ENCODE measurements at regions not wholly inside any gene's neighbourhood (a gene's known extent, or its start where the extent isn't known, plus 50 kb on each side); places are given as distances from the start of the nearest gene placed in this dataset.

- TF ChIP-seq, protein P1, sequence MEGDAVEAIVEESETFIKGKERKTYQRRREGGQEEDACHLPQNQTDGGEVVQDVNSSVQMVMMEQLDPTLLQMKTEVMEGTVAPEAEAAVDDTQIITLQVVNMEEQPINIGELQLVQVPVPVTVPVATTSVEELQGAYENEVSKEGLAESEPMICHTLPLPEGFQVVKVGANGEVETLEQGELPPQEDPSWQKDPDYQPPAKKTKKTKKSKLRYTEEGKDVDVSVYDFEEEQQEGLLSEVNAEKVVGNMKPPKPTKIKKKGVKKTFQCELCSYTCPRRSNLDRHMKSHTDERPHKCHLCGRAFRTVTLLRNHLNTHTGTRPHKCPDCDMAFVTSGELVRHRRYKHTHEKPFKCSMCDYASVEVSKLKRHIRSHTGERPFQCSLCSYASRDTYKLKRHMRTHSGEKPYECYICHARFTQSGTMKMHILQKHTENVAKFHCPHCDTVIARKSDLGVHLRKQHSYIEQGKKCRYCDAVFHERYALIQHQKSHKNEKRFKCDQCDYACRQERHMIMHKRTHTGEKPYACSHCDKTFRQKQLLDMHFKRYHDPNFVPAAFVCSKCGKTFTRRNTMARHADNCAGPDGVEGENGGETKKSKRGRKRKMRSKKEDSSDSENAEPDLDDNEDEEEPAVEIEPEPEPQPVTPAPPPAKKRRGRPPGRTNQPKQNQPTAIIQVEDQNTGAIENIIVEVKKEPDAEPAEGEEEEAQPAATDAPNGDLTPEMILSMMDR (conservative IDR thresholded peaks at IDR 0.05; ENCODE audit: low read depth in 2 of 2) = no peak
- no peak for TF ChIP-seq ZNF331 (CRISPR knock-in tag; IDR thresholded peaks at IDR 0.05; ENCODE audit: low read depth)
- TF ChIP-seq, protein P2, sequence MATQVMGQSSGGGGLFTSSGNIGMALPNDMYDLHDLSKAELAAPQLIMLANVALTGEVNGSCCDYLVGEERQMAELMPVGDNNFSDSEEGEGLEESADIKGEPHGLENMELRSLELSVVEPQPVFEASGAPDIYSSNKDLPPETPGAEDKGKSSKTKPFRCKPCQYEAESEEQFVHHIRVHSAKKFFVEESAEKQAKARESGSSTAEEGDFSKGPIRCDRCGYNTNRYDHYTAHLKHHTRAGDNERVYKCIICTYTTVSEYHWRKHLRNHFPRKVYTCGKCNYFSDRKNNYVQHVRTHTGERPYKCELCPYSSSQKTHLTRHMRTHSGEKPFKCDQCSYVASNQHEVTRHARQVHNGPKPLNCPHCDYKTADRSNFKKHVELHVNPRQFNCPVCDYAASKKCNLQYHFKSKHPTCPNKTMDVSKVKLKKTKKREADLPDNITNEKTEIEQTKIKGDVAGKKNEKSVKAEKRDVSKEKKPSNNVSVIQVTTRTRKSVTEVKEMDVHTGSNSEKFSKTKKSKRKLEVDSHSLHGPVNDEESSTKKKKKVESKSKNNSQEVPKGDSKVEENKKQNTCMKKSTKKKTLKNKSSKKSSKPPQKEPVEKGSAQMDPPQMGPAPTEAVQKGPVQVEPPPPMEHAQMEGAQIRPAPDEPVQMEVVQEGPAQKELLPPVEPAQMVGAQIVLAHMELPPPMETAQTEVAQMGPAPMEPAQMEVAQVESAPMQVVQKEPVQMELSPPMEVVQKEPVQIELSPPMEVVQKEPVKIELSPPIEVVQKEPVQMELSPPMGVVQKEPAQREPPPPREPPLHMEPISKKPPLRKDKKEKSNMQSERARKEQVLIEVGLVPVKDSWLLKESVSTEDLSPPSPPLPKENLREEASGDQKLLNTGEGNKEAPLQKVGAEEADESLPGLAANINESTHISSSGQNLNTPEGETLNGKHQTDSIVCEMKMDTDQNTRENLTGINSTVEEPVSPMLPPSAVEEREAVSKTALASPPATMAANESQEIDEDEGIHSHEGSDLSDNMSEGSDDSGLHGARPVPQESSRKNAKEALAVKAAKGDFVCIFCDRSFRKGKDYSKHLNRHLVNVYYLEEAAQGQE (IDR thresholded peaks at IDR 0.05; ENCODE audit: unreplicated experiment) = no peak
- TF ChIP-seq EZH2phosphoT487 (IDR thresholded peaks at IDR 0.05; ENCODE audit: unreplicated experiment) = no peak
- no peak for TF ChIP-seq ZNF114 (CRISPR knock-in tag; IDR thresholded peaks at IDR 0.05)
- TF ChIP-seq CREB1 (CRISPR knock-in tag; IDR thresholded peaks at IDR 0.05; ENCODE audit: low read depth) = no peak
- no peak for TF ChIP-seq STAT1 (IDR thresholded peaks at IDR 0.05; ENCODE audit: unreplicated experiment)
- TF ChIP-seq POLR2AphosphoS5 (IDR thresholded peaks at IDR 0.05; ENCODE audit: low read depth) = no peak
- TF ChIP-seq, protein P3, sequence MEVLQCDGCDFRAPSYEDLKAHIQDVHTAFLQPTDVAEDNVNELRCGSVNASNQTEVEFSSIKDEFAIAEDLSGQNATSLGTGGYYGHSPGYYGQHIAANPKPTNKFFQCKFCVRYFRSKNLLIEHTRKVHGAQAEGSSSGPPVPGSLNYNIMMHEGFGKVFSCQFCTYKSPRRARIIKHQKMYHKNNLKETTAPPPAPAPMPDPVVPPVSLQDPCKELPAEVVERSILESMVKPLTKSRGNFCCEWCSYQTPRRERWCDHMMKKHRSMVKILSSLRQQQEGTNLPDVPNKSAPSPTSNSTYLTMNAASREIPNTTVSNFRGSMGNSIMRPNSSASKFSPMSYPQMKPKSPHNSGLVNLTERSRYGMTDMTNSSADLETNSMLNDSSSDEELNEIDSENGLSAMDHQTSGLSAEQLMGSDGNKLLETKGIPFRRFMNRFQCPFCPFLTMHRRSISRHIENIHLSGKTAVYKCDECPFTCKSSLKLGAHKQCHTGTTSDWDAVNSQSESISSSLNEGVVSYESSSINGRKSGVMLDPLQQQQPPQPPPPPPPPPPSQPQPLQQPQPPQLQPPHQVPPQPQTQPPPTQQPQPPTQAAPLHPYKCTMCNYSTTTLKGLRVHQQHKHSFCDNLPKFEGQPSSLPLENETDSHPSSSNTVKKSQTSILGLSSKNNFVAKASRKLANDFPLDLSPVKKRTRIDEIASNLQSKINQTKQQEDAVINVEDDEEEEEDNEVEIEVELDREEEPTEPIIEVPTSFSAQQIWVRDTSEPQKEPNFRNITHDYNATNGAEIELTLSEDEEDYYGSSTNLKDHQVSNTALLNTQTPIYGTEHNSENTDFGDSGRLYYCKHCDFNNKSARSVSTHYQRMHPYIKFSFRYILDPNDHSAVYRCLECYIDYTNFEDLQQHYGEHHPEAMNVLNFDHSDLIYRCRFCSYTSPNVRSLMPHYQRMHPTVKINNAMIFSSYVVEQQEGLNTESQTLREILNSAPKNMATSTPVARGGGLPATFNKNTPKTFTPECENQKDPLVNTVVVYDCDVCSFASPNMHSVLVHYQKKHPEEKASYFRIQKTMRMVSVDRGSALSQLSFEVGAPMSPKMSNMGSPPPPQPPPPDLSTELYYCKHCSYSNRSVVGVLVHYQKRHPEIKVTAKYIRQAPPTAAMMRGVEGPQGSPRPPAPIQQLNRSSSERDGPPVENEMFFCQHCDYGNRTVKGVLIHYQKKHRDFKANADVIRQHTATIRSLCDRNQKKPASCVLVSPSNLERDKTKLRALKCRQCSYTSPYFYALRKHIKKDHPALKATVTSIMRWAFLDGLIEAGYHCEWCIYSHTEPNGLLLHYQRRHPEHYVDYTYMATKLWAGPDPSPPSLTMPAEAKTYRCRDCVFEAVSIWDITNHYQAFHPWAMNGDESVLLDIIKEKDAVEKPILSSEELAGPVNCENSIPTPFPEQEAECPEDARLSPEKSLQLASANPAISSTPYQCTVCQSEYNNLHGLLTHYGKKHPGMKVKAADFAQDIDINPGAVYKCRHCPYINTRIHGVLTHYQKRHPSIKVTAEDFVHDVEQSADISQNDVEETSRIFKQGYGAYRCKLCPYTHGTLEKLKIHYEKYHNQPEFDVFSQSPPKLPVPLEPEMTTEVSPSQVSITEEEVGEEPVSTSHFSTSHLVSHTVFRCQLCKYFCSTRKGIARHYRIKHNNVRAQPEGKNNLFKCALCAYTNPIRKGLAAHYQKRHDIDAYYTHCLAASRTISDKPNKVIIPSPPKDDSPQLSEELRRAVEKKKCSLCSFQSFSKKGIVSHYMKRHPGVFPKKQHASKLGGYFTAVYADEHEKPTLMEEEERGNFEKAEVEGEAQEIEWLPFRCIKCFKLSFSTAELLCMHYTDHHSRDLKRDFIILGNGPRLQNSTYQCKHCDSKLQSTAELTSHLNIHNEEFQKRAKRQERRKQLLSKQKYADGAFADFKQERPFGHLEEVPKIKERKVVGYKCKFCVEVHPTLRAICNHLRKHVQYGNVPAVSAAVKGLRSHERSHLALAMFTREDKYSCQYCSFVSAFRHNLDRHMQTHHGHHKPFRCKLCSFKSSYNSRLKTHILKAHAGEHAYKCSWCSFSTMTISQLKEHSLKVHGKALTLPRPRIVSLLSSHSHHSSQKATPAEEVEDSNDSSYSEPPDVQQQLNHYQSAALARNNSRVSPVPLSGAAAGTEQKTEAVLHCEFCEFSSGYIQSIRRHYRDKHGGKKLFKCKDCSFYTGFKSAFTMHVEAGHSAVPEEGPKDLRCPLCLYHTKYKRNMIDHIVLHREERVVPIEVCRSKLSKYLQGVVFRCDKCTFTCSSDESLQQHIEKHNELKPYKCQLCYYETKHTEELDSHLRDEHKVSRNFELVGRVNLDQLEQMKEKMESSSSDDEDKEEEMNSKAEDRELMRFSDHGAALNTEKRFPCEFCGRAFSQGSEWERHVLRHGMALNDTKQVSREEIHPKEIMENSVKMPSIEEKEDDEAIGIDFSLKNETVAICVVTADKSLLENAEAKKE (CRISPR knock-in tag; IDR thresholded peaks at IDR 0.05) = no peak
- TF ChIP-seq NANOG (IDR thresholded peaks at IDR 0.05; ENCODE audit: borderline replicate concordance) = no peak
- no peak for TF ChIP-seq JUNB (IDR thresholded peaks at IDR 0.05; ENCODE audit: unreplicated experiment)
- TF ChIP-seq EZH2 (IDR thresholded peaks at IDR 0.05; ENCODE audit: low read depth, unreplicated experiment) = no peak
- TF ChIP-seq ETS1 (IDR thresholded peaks at IDR 0.05) = no peak
- Histone ChIP-seq H2AFZ (no peak overlapping the region), H3K4me2 (no peak overlapping the region), H3K4me3 (no peak overlapping the region), H3F3A (replicated peaks; ENCODE audit: low read depth) (no peaks in the 10 kb centered on the region), H3K9me2 (ENCODE audit: insufficient read depth) (0 out of 2 replicates have a peak, but pooled peaks cover 10% of the 10 kb centered on the region), H3K36me3 (ENCODE audit: insufficient read depth) (no peaks in the 10 kb centered on the region), H3K27me3 (ENCODE audit: insufficient read depth) (no peaks in the 10 kb centered on the region), H3K27ac (ENCODE audit: low read depth) (no peak overlapping the region), H3K79me2 (replicated peaks; ENCODE audit: insufficient read depth) (no peaks in the 10 kb centered on the region), H3K4me1 (ENCODE audit: insufficient read depth) (no peaks in the 10 kb centered on the region), H4K20me1 (replicated peaks; ENCODE audit: insufficient read depth) (no peaks in the 10 kb centered on the region)
- Mint-ChIP-seq H3K36me3 (ENCODE audit: low read depth) (no peaks in the 10 kb centered on the region), H3K27me3 (ENCODE audit: insufficient read depth, low read depth, poor library complexity) (no peaks in the 10 kb centered on the region), H3K4me3 (no peak overlapping the region), H3K9me3 (peaks cover 2% of the 10 kb centered on the region; the same call in 2 of the 3 replicates), H3K27ac (no peak overlapping the region), H3K4me1 (no peaks in the 10 kb centered on the region)
- ATAC-seq (no peak), DNase-seq (ENCODE audit: low spot score) (no peak)
Measured at GRCh38 chr3:96259299-96259698, 555.1 kb upstream of the EPHA6 start.
